GM12878 (cell line): ENCODE measurements at regions not wholly inside any gene's neighbourhood (a gene's known extent, or its start where the extent isn't known, plus 50 kb on each side); places are given as distances from the start of the nearest gene placed in this dataset.

Source experiments
- ATAC-seq: fragments of 200-7000 bp; cut with Tn5 transposase; 3 replicates; pipeline ENCODE4 v1.9.1; 2020; ENCODE audit warnings: mild to moderate bottlenecking, moderate library complexity
- BruUV-seq: library from RNA; stranded (reverse); fragments of 400-500 nt; replicated peaks from 2 replicates; lab custom pipeline; 2021; lab: Mats Ljungman, UMichigan
- CTCF ChIA-PET: fragments of 300-600 bp; sonication (Branson Sonifier 250); formaldehyde crosslinking; extraction: SDS; loops from one replicate; lab custom pipeline; 2021; ENCODE audit warnings: inconsistent platforms; lab: Yijun Ruan, JAX
- POLR2A ChIA-PET: fragments of 350-600 bp; formaldehyde crosslinking; extraction: SDS; loops from one replicate; lab custom pipeline; 2021; ENCODE audit warnings: inconsistent platforms; lab: Charles Lee
- RAD21 ChIA-PET: fragments of 300-600 bp; sonication (Branson Sonifier 250); formaldehyde crosslinking; loops from one replicate; lab custom pipeline; 2023; ENCODE audit warnings: antibody characterized with exemption; ENCODE audit not compliant: unreplicated experiment; lab: Charles Lee
- SMC1A ChIA-PET: fragments of 300-600 bp; sonication (Branson Sonifier 250); formaldehyde crosslinking; loops from one replicate; lab custom pipeline; 2023; ENCODE audit not compliant: unreplicated experiment, uncharacterized antibody; lab: Charles Lee
- DNase-seq: peaks from one replicate; pipeline ENCODE4 v3.0.0-alpha.2; 2011; ENCODE audit warnings: low read depth, low spot score
- FAIRE-seq: peaks from 3 replicates; lab custom pipeline; 2011; peaks lifted over from hg19 to GRCh38; lab: Jason Lieb, UNC
- H2AFZ ChIP-seq: 2 replicates; pipeline ENCODE4 v1.6.0; 2011; ENCODE audit warnings: low read depth, low read length, control low read depth; ENCODE audit not compliant: control insufficient read depth
- H3K27ac ChIP-seq: 2 replicates; pipeline ENCODE4 v1.5.1; 2011; ENCODE audit warnings: control low read depth; ENCODE audit not compliant: control insufficient read depth, insufficient read depth
- H3K27me3 ChIP-seq, 2 experiments: replicated peaks in 1 of 2; 2 replicates each; pipeline versions ENCODE4 v1.6.0 to v1.6.1; 2011; ENCODE audit warnings: low read length in 1 of 2; ENCODE audit not compliant: control insufficient read depth in 2 of 2, insufficient read depth in 2 of 2
- H3K36me3 ChIP-seq, 2 experiments: 2 replicates each; pipeline ENCODE4 v1.5.1; 2011; ENCODE audit warnings: low read length in 1 of 2; ENCODE audit not compliant: control insufficient read depth in 2 of 2, insufficient read depth in 2 of 2
- H3K4me1 ChIP-seq: 2 replicates; pipeline ENCODE4 v1.6.1; 2011; ENCODE audit warnings: mild to moderate bottlenecking, low read length, moderate library complexity, mixed read lengths; ENCODE audit not compliant: control insufficient read depth, insufficient read depth
- H3K4me2 ChIP-seq: 2 replicates; pipeline ENCODE4 v1.6.0; 2011; ENCODE audit warnings: control low read depth; ENCODE audit not compliant: control insufficient read depth, insufficient read depth
- H3K4me3 ChIP-seq: fragments of 200-600 bp; sonication (generic); 2 replicates; pipeline ENCODE4 v1.5.1; 2016
- H3K79me2 ChIP-seq: 2 replicates; pipeline ENCODE4 v1.6.0; 2011; ENCODE audit warnings: low read length; ENCODE audit not compliant: control insufficient read depth, insufficient read depth
- H3K9ac ChIP-seq: 2 replicates; pipeline ENCODE4 v1.8.0; 2011; ENCODE audit warnings: low read length, control low read depth, mixed read lengths; ENCODE audit not compliant: control insufficient read depth, insufficient read depth
- H3K9me3 ChIP-seq: replicated peaks from 3 replicates; pipeline ENCODE4 v1.5.1; 2011; ENCODE audit warnings: mild to moderate bottlenecking, low read length; ENCODE audit not compliant: control insufficient read depth, insufficient read depth
- H4K20me1 ChIP-seq: 2 replicates; pipeline ENCODE4 v1.6.0; 2011; ENCODE audit not compliant: control insufficient read depth, insufficient read depth
- ATF7 ChIP-seq: fragments of 450-650 bp; IDR thresholded peaks from 2 replicates; pipeline ENCODE4 v1.6.1; 2016; ENCODE audit warnings: low read depth, mild to moderate bottlenecking
- CEBPZ ChIP-seq: fragments of 150-350 bp; IDR thresholded peaks from 2 replicates; pipeline ENCODE4 v1.6.1; 2016; ENCODE audit warnings: low read depth, low read length
- HDAC2 ChIP-seq: fragments of 200-600 bp; sonication (generic); IDR thresholded peaks from 2 replicates; pipeline ENCODE4 v1.6.1; 2017
- MLLT1 ChIP-seq: fragments of 450-650 bp; IDR thresholded peaks from 2 replicates; pipeline ENCODE4 v1.6.1; 2016; ENCODE audit warnings: mild to moderate bottlenecking
- PRDM15 ChIP-seq: fragments of 450-650 bp; formaldehyde crosslinking; IDR thresholded peaks from 2 replicates; pipeline ENCODE4 v1.4.0; 2020; ENCODE audit warnings: mild to moderate bottlenecking, moderate library complexity
- RCOR1 ChIP-seq: conservative IDR thresholded peaks from 2 replicates; pipeline ENCODE4 v1.6.1; 2012; ENCODE audit warnings: low read depth, low read length, improper control_type of control experiment
- SIN3A ChIP-seq: IDR thresholded peaks from 2 replicates; pipeline ENCODE4 v1.6.1; 2012; ENCODE audit warnings: low read depth, low read length, improper control_type of control experiment
- SIX5 ChIP-seq: IDR thresholded peaks from 2 replicates; pipeline ENCODE4 v1.6.1; 2011; ENCODE audit warnings: mild to moderate bottlenecking, low read depth, low read length, moderate library complexity; ENCODE audit not compliant: severe bottlenecking
- SUPT20H ChIP-seq: IDR thresholded peaks from 2 replicates; pipeline ENCODE4 v1.6.1; 2011; ENCODE audit warnings: low read depth, mild to moderate bottlenecking, low read length, moderate library complexity, borderline replicate concordance; ENCODE audit not compliant: control insufficient read depth
- YBX1 ChIP-seq: fragments of 450-650 bp; IDR thresholded peaks from 2 replicates; pipeline ENCODE4 v1.6.1; 2016; ENCODE audit warnings: antibody characterized with exemption
- ZBTB33 ChIP-seq: fragments of 450-650 bp; IDR thresholded peaks from 2 replicates; pipeline ENCODE4 v1.6.1; 2017; ENCODE audit warnings: mild to moderate bottlenecking
- ZNF207 ChIP-seq: fragments of 450-650 bp; IDR thresholded peaks from 2 replicates; pipeline ENCODE4 v1.6.1; 2014; ENCODE audit warnings: antibody characterized with exemption, mild to moderate bottlenecking, borderline replicate concordance
- WGBS: methylation state at CpG from one replicate; pipeline ENCODE4 v1.1.6; 2016; ENCODE audit warnings: low lambda C conversion rate; ENCODE audit not compliant: insufficient replicate concordance, insufficient coverage; ENCODE audit errors: missing lambda C conversion rate; 5-methylcytosine and 5-hydroxymethylcytosine counted together
- in situ Hi-C: fragments of 300-500 bp; cut with MboI; formaldehyde crosslinking; loops from 9 replicates; pipeline ENCODE4 v1.14.3; 2018; ENCODE audit warnings: mixed read lengths
- intact Hi-C: fragments of 100-400 bp; cut with micrococcal nuclease; formaldehyde crosslinking; loops from one replicate; pipeline ENCODE4 v1.14.2; 2022; ENCODE audit not compliant: unreplicated experiment

DNA sequence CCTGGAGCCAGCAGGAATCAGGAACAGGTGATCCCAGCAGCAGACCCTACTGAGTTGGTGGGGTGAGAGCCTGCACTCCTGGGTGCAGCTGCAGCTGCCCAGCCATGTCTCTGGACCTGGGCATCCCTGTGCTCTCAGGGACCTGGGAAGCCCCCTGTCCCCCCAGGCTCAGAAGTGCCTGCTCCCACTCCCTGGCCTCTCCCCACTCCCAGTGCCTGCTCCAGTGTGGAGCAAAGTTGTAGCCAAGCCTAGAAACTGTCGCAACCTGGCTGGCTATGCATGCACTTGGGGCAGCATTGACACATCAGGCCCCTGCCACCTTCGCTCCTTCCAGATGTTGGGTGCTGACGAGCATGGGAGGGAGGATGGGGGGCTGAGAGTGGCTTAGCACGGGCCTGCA, 1124.7 kb upstream of the ACVR2A start (continued):
- no peak for TF ChIP-seq CEBPZ
- TF ChIP-seq SIN3A = no peak

GRCh38 chr2:146716591-146716990, 1128.2 kb upstream of the ACVR2A start:
- no peak overlapping the region for H3K9ac ChIP-seq
- H4K20me1 ChIP-seq = no peaks in the 10 kb centered on the region
- H3K79me2 ChIP-seq = no peaks in the 10 kb centered on the region
- H3K9me3 ChIP-seq = no peaks in the 10 kb centered on the region; the same call in 2 of the 3 replicates
- ChIA-PET RAD21 (interaction anchor here (1.2 kb wide), 1 partner anchor 12 kb away, joined by 4 read pairs; no protein-coding TSS in a partner anchor), SMC1A (interaction anchor here (1.4 kb wide), 1 partner anchor 17 kb away, joined by 4 read pairs; no protein-coding TSS in a partner anchor), CTCF (interaction anchor here (1.2 to 2.1 kb wide), 2 partner anchors 17 to 18 kb away, joined by 4 to 7 read pairs; no protein-coding TSS in a partner anchor), POLR2A (no interaction called here)
- H3K4me1 ChIP-seq = no peaks in the 10 kb centered on the region
- BruUV-seq = no TSS peak
- intact Hi-C loops (no loop called here), in situ Hi-C loops (no loop called here)
- ATAC-seq (no peak), FAIRE-seq (no peak), DNase-seq (no peak)
- no peaks in the 10 kb centered on the region for H3K27me3 ChIP-seq
- 32% methylated on average over 3 of the region's 3 CpGs for WGBS
- no peak overlapping the region for H3K27ac ChIP-seq
- no peaks in the 10 kb centered on the region for H3K36me3 ChIP-seq
- H3K4me2 ChIP-seq = no peak overlapping the region
- no peak overlapping the region for H3K4me3 ChIP-seq
- no peak overlapping the region for H2AFZ ChIP-seq
- no peak for TF ChIP-seq SIX5
- TF ChIP-seq PRDM15 = no peak
- no peak for TF ChIP-seq HDAC2
- no peak for TF ChIP-seq MLLT1
- TF ChIP-seq ZBTB33 = no peak
- no peak for TF ChIP-seq SUPT20H
- no peak for TF ChIP-seq YBX1
- no peak for TF ChIP-seq RCOR1
- no peak for TF ChIP-seq ATF7
- TF ChIP-seq ZNF207 = no peak
